Adrenal gland (tissue), 9 donors: ENCODE measurements at regions not wholly inside any gene's neighbourhood (a gene's known extent, or its start where the extent isn't known, plus 50 kb on each side); places are given as distances from the start of the nearest gene placed in this dataset.
"Not testable (repeated sequence)": the region's sequence is repeated elsewhere in the genome, so short reads cannot be mapped to it uniquely, and the experiment has no call there.

ENCODE experiments used
- DNase-seq, 7 donors: peaks; one replicate each; pipeline ENCODE4 v3.0.0-alpha.2; 2019 to 2020
- H3K27ac ChIP-seq, 5 donors: fragments of 200-600 bp; sonication (generic) in 4 of 5; 1 replicate in 3 of 5; 2 replicates in 2 of 5; pipeline versions ENCODE4 v1.5.1 to v1.8.0; 2016 to 2020; ENCODE audit warnings: mild to moderate bottlenecking in 1 of 5
- H3K27me3 ChIP-seq: fragments of 200-600 bp; 2 replicates; pipeline ENCODE4 v1.8.0; 2021
- H3K36me3 ChIP-seq, 2 donors: fragments of 200-600 bp; replicated peaks in 1 of 2; 1 replicate in 1 of 2; 2 replicates in 1 of 2; pipeline versions ENCODE4 v1.5.1 to v1.8.0; 2018 to 2022
- H3K4me1 ChIP-seq, 2 donors: fragments of 200-600 bp; replicated peaks in 1 of 2; 1 replicate in 1 of 2; 2 replicates in 1 of 2; pipeline versions ENCODE4 v1.5.1 to v1.8.0; 2018 to 2021
- H3K4me3 ChIP-seq, 4 donors: fragments of 200-600 bp; sonication (generic) in 3 of 4; one replicate each; pipeline ENCODE4 v1.5.1; 2016 to 2018
- H3K9me3 ChIP-seq, 3 donors: fragments of 200-600 bp; sonication (generic) in 1 of 3; replicated peaks in 1 of 3; 1 replicate in 2 of 3; 2 replicates in 1 of 3; pipeline versions ENCODE4 v1.5.1 to v1.8.0; 2016 to 2021
- CTCF ChIP-seq, 6 experiments: fragments of 450-650 bp in 4 of 6; fragments of 200-600 bp in 2 of 6; sonication (generic) in 1 of 6; IDR thresholded peaks; 1 replicate in 5 of 6; 2 replicates in 1 of 6; pipeline versions ENCODE4 v1.5.1 to v1.8.0; 2016 to 2021; ENCODE audit warnings: antibody characterized with exemption in 6 of 6, mild to moderate bottlenecking in 2 of 6, moderate library complexity in 1 of 6
- POLR2A ChIP-seq, 2 donors: fragments of 450-650 bp; IDR thresholded peaks; one replicate each; pipeline ENCODE4 v1.6.1; 2017; ENCODE audit warnings: antibody characterized with exemption in 2 of 2, mild to moderate bottlenecking in 2 of 2, moderate library complexity in 1 of 2
- WGBS, 4 donors: extraction: QIAGEN DNeasy Blood & Tissue Kit in 2 of 4; methylation state at CpG; one replicate each; pipeline versions ENCODE4 v1.1.5 to v1.1.7; 2013 to 2017; 5-methylcytosine and 5-hydroxymethylcytosine counted together
- intact Hi-C, 2 donors: fragments of 100-400 bp; cut with DNase I; formaldehyde crosslinking; loops; one replicate each; pipeline versions ENCODE4 v1.14.1 to v1.15.0; 2022 to 2023
- donor health status: healthy with polysubstance abuse.
- donor health status: Bipolar disorder and iron deficiency.
- donor health status: DM: yes; HTN: yes; CAD: no.
- donor health status: DM: no; HTN: no; CAD: no.
- donor health status: DM: no; HTN: no; CAD: no.

- H3K9me3 ChIP-seq, result peaks cover 0 to 10% (median 10%) of the 10 kb centered on the region in 3 donors
- DNase-seq, result no peak
- H3K4me3 ChIP-seq, result no peak overlapping the region
- H3K27me3 ChIP-seq, result no peaks in the 10 kb centered on the region
- TF ChIP-seq POLR2A (IDR thresholded peaks at IDR 0.05) (no peak), CTCF (IDR thresholded peaks at IDR 0.05) (no peak)
- no peaks in the 10 kb centered on the region for H3K4me1 ChIP-seq
- intact Hi-C loops, result no loop called here
- no peaks in the 10 kb centered on the region for H3K36me3 ChIP-seq
- H3K27ac ChIP-seq, result no peak overlapping the region
Observed at GRCh38 chr17:74139120-74139519, 64.4 kb upstream of the RPL38 start.

- Histone ChIP-seq H3K4me1 (no peaks in the 10 kb centered on the region), H3K9me3 (peaks cover 0 to 10% (median 10%) of the 10 kb centered on the region in 3 donors), H3K36me3 (no peaks in the 10 kb centered on the region), H3K27me3 (no peaks in the 10 kb centered on the region), H3K27ac (no peak overlapping the region), H3K4me3 (no peak overlapping the region)
- WGBS, 4 donors, result 75 to 86% (median 81%) methylated on average over 3 of the region's 3 CpGs
- no peak for DNase-seq
- TF ChIP-seq POLR2A (IDR thresholded peaks at IDR 0.05) (no peak), CTCF (IDR thresholded peaks at IDR 0.05) (no peak)
- intact Hi-C loops, result no loop called here
Observed at GRCh38 chr17:74140282-74140681, 63.2 kb upstream of the RPL38 start.

- Histone ChIP-seq H3K27me3 (no peaks in the 10 kb centered on the region), H3K9me3 (peaks cover 0 to 10% (median 10%) of the 10 kb centered on the region in 3 donors), H3K36me3 (no peaks in the 10 kb centered on the region), H3K27ac (no peak overlapping the region), H3K4me3 (no peak overlapping the region), H3K4me1 (no peaks in the 10 kb centered on the region)
- DNase-seq, result no peak
- TF ChIP-seq POLR2A (IDR thresholded peaks at IDR 0.05) (no peak), CTCF (IDR thresholded peaks at IDR 0.05) (no peak)
- intact Hi-C loops, result no loop called here
Observed at GRCh38 chr17:74141612-74142011, 61.9 kb upstream of the RPL38 start.

- H3K36me3 ChIP-seq, H3K27me3 ChIP-seq, intact Hi-C loops, H3K4me3 ChIP-seq, H3K4me1 ChIP-seq, H3K9me3 ChIP-seq, H3K27ac ChIP-seq, DNase-seq: not testable (repeated sequence)
- 69 to 75% (median 71%) methylated on average over 4 of the region's 4 CpGs for WGBS, 4 donors
Observed at GRCh38 chr17:74143318-74143717, 60.2 kb upstream of the RPL38 start.

- no peaks in the 10 kb centered on the region for H3K36me3 ChIP-seq
- peaks cover 0 to 10% (median 10%) of the 10 kb centered on the region in 3 donors for H3K9me3 ChIP-seq
- no peak overlapping the region for H3K4me3 ChIP-seq
- DNase-seq, result peak in 1 of 7 donors; percentile 21
- H3K4me1 ChIP-seq, result no peaks in the 10 kb centered on the region
- no peaks in the 10 kb centered on the region for H3K27me3 ChIP-seq
- intact Hi-C loops, result no loop called here
- 60 to 75% (median 62%) methylated on average over 6 of the region's 6 CpGs for WGBS, 4 donors
- no peak overlapping the region for H3K27ac ChIP-seq
- TF ChIP-seq POLR2A (IDR thresholded peaks at IDR 0.05), result no peak
Observed at GRCh38 chr17:74145756-74146155, 57.7 kb upstream of the RPL38 start.
